Aorta (tissue), 5 donors: ENCODE measurements at regions not wholly inside any gene's neighbourhood (a gene's known extent, or its start where the extent isn't known, plus 50 kb on each side); places are given as distances from the start of the nearest gene placed in this dataset.

Experiments
- ATAC-seq: fragments of 200-7000 bp; cut with Tn5 transposase; one replicate; pipeline ENCODE4 v1.9.1; 2022; ENCODE audit warnings: moderate library complexity; ENCODE audit not compliant: low FRiP score
- DNase-seq, 2 donors: peaks; one replicate each; pipeline ENCODE4 v3.0.0-alpha.2; 2020
- H3K27ac ChIP-seq, 2 donors: one replicate each; pipeline ENCODE4 v1.5.1; 2013; ENCODE audit warnings: low read length in 2 of 2, mild to moderate bottlenecking in 2 of 2, moderate library complexity in 2 of 2, control low read depth in 1 of 2, inconsistent platforms in 1 of 2, low read depth in 1 of 2
- H3K27me3 ChIP-seq, 2 donors: one replicate each; pipeline ENCODE4 v1.6.1; 2013; ENCODE audit warnings: control low read depth in 1 of 2, low read length in 1 of 2, mild to moderate bottlenecking in 1 of 2, moderate library complexity in 1 of 2; ENCODE audit not compliant: insufficient read depth in 2 of 2, control insufficient read depth in 1 of 2
- H3K36me3 ChIP-seq, 2 donors: one replicate each; pipeline ENCODE4 v1.6.1; 2013; ENCODE audit warnings: control low read depth in 1 of 2, low read length in 1 of 2, mild to moderate bottlenecking in 1 of 2; ENCODE audit not compliant: insufficient read depth in 2 of 2, control insufficient read depth in 1 of 2
- H3K4me1 ChIP-seq, 2 donors: one replicate each; pipeline ENCODE4 v1.6.1; 2013; ENCODE audit warnings: low read length in 2 of 2, control low read depth in 1 of 2, mild to moderate bottlenecking in 1 of 2, moderate library complexity in 1 of 2; ENCODE audit not compliant: insufficient read depth in 2 of 2, control insufficient read depth in 1 of 2
- H3K4me3 ChIP-seq, 2 donors: one replicate each; pipeline ENCODE4 v1.5.1; 2013; ENCODE audit warnings: low read length in 2 of 2, control low read depth in 1 of 2, mild to moderate bottlenecking in 1 of 2
- H3K9me3 ChIP-seq: one replicate; pipeline ENCODE4 v1.6.1; 2013; ENCODE audit warnings: mild to moderate bottlenecking, low read length; ENCODE audit not compliant: control insufficient read depth
- WGBS, 2 donors: extraction: QIAGEN DNeasy Blood & Tissue Kit; methylation state at CpG; one replicate each; pipeline ENCODE4 v1.1.7; 2013; 5-methylcytosine and 5-hydroxymethylcytosine counted together
- intact Hi-C, 2 donors: fragments of 100-400 bp; cut with DNase I; formaldehyde crosslinking; loops; one replicate each; pipeline versions ENCODE4 v1.14.2 to v1.15.0; 2022
- donor health status: healthy with polysubstance abuse.
- donor health status: Bipolar disorder and iron deficiency.
- donor health status: DM: no; HTN: no; CAD: no.
- donor health status: DM: no; HTN: no; CAD: no.
- donor health status: DM: yes; HTN: yes; CAD: no.

DNA sequence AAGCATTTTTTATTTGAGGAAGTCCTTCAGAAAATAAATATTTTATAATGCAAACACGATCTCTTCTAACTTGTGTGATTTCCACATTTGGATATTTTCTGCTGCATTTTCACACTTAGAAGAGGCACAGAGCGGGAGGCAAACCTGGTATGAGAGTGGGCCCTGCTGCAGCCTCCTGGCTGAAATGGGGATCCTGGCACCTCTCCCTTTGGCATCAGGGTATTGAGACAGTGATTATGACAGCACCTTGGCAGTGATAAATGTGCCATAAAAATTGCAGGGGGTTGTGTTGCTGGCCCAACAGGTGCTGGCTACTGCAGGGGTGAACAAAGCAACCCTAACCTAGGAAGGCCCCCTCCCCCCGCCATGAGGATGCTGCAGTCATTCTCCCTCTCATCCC, 128.6 kb downstream of the TSN start:
- H3K27ac ChIP-seq = no peak overlapping the region
- ATAC-seq (no peak), DNase-seq (no peak)
- intact Hi-C loops = no loop called here
- peaks cover 1% of the 10 kb centered on the region for H3K9me3 ChIP-seq
- H3K4me3 ChIP-seq = no peak overlapping the region
- no peaks in the 10 kb centered on the region for H3K36me3 ChIP-seq
- no peaks in the 10 kb centered on the region for H3K27me3 ChIP-seq
- 50 to 56% methylated on average over 3 of the region's 3 CpGs for WGBS, 2 donors
- H3K4me1 ChIP-seq = no peaks in the 10 kb centered on the region

DNA sequence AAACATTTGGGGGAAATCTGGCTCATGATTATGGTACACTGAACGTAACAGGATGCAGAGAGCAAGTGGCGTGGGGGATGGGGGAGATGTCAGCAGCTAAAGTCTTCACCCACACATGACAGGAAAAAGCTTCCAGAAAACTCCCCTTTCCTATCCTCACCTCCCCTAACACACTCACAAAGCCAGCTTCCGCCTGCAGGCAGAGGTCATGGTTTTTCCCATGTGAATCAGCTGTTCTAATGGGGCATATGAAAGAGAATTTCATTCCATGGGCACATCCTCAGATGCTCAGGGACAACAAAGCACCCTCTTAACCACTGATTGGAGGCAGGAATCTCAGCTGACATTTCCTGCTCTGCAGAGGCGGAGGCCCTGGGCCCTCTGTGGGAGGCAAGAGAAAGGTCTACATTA, 129.1 kb downstream of the TSN start:
- Histone ChIP-seq H3K9me3 (peaks cover 1% of the 10 kb centered on the region), H3K4me3 (no peak overlapping the region), H3K27me3 (no peaks in the 10 kb centered on the region), H3K27ac (no peak overlapping the region), H3K36me3 (no peaks in the 10 kb centered on the region), H3K4me1 (no peaks in the 10 kb centered on the region)
- ATAC-seq (no peak), DNase-seq (no peak)
- WGBS, 2 donors = 74 to 75% methylated on average over 4 of the region's 4 CpGs
- intact Hi-C loops = no loop called here

GRCh38 chr2:121886059-121886458, 130.6 kb downstream of the TSN start:
- 88 to 89% methylated on average over 4 of the region's 4 CpGs for WGBS, 2 donors
- DNase-seq = no peak

GRCh38 chr2:121887513-121888188, 132.2 kb downstream of the TSN start:
- peak; percentile 44 for ATAC-seq
- Histone ChIP-seq H3K9me3 (no peaks in the 10 kb centered on the region), H3K4me3 (no peak overlapping the region), H3K36me3 (no peaks in the 10 kb centered on the region), H3K27ac (no peak overlapping the region), H3K4me1 (no peaks in the 10 kb centered on the region), H3K27me3 (no peaks in the 10 kb centered on the region)
- no peak for DNase-seq
- intact Hi-C loops = no loop called here
- WGBS, 2 donors = 90 to 94% methylated on average over 16 of the region's 16 CpGs

More at GRCh38 chr2:121886059-121886458, 130.6 kb downstream of the TSN start:
- Histone ChIP-seq H3K36me3 (no peaks in the 10 kb centered on the region), H3K27me3 (no peaks in the 10 kb centered on the region), H3K4me3 (no peak overlapping the region), H3K27ac (no peak overlapping the region), H3K9me3 (no peaks in the 10 kb centered on the region), H3K4me1 (no peaks in the 10 kb centered on the region)
- intact Hi-C loops = no loop called here
- ATAC-seq = no peak

DNA sequence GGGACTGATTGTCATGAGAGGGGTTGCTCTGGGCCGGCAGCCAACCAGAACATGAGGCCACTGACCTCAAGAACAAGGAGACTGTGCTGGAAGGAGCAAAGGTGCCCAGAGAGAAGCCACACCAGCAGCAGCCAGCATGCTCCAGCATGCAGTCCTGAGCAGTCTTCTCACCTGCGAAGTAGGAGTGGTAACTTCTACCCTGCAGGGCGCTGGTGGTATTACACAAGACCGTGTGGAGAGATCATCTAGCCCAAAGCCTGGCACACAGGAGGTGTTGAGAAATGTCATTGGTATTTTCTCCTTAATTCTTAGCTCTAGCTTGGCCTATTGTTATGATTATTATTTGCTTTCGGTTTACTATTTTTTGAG, 132.7 kb downstream of the TSN start:
- no peak overlapping the region for H3K4me3 ChIP-seq
- 73% methylated on average over 5 of the region's 5 CpGs for WGBS, 2 donors
- ATAC-seq (no peak), DNase-seq (no peak)
- H3K27me3 ChIP-seq = no peaks in the 10 kb centered on the region
- intact Hi-C loops = no loop called here
- H3K9me3 ChIP-seq = no peaks in the 10 kb centered on the region
- no peaks in the 10 kb centered on the region for H3K36me3 ChIP-seq
- H3K27ac ChIP-seq = no peak overlapping the region
- H3K4me1 ChIP-seq = no peaks in the 10 kb centered on the region

DNA sequence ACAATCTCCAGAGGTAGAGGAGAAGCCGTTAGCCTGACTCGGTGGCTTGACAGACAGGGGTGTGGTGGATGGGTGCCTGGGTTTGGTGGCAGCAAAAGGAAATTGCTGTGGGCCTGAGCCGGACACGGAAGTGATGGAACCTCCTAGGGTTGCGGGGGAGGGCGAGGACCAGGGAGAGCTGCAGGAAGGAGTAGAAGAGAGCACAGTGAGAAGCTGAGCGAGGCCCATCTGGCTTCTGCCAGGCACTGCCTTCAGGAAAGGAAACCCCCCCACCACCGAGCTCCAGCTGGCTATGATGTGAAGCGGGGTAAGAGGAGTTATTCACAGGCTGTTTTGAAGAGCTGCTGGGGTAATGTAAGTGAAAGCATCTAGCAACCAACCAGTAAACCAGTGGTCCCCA, 134.6 kb downstream of the TSN start:
- DNase-seq (no peak), ATAC-seq (no peak)
- Histone ChIP-seq H3K27me3 (no peaks in the 10 kb centered on the region), H3K4me1 (no peaks in the 10 kb centered on the region), H3K27ac (no peak overlapping the region), H3K9me3 (no peaks in the 10 kb centered on the region), H3K4me3 (no peak overlapping the region), H3K36me3 (no peaks in the 10 kb centered on the region)
- intact Hi-C loops = no loop called here
- WGBS, 2 donors = 86% methylated on average over 9 of the region's 9 CpGs

- Histone ChIP-seq H3K27ac (no peak overlapping the region), H3K27me3 (no peaks in the 10 kb centered on the region), H3K36me3 (no peaks in the 10 kb centered on the region), H3K4me1 (no peaks in the 10 kb centered on the region), H3K9me3 (no peaks in the 10 kb centered on the region), H3K4me3 (no peak overlapping the region)
- 82 to 88% methylated on average over 14 of the region's 14 CpGs for WGBS, 2 donors
- no peak for DNase-seq
- intact Hi-C loops = no loop called here
- ATAC-seq = no peak
Measured at GRCh38 chr2:121895723-121896571, 140.5 kb downstream of the TSN start.

- no peaks in the 10 kb centered on the region for H3K27me3 ChIP-seq
- no peaks in the 10 kb centered on the region for H3K36me3 ChIP-seq
- intact Hi-C loops = no loop called here
- no peak overlapping the region for H3K27ac ChIP-seq
- no peaks in the 10 kb centered on the region for H3K9me3 ChIP-seq
- ATAC-seq (peak; percentile 26), DNase-seq (no peak)
- H3K4me1 ChIP-seq = no peaks in the 10 kb centered on the region
- H3K4me3 ChIP-seq = no peak overlapping the region
- 82 to 90% methylated on average over 5 of the region's 5 CpGs for WGBS, 2 donors
Measured at GRCh38 chr2:121897335-121897970, 142.0 kb downstream of the TSN start.
